Stimulated activated CD4-positive, alpha-beta T cell treated with anti-CD3 and anti-CD28 coated beads, Interleukin-12 subunit alpha, Interleukin-12 subunit beta, amount 100 ng/mL, for 48 hours (primary cell): ENCODE measurements at regions not wholly inside any gene's neighbourhood (a gene's known extent, or its start where the extent isn't known, plus 50 kb on each side); places are given as distances from the start of the nearest gene placed in this dataset.

ENCODE experiments used
- DNase-seq, 3 donors: peaks; one replicate each; pipeline ENCODE4 v3.0.0-alpha.2; 2020; ENCODE audit warnings: low read depth in 2 of 3, low spot score in 1 of 3

GRCh38 chr20:6954219-6954618 lies 186.7 kb downstream of the BMP2 start:
- DNase-seq: no peak

- DNase-seq: no peak
Observed at GRCh38 chr20:6956056-6956455, 188.6 kb downstream of the BMP2 start.

GRCh38 chr20:6956574-6956973 lies 189.1 kb downstream of the BMP2 start:
- no peak for DNase-seq

- no peak for DNase-seq
Observed at GRCh38 chr20:6959900-6960312, 192.4 kb downstream of the BMP2 start.

- DNase-seq: no peak
Observed at GRCh38 chr20:6966721-6967120, 199.2 kb downstream of the BMP2 start.

- no peak for DNase-seq
Observed at GRCh38 chr20:6974838-6975237, 207.4 kb downstream of the BMP2 start.

GRCh38 chr20:6975311-6975710 lies 207.8 kb downstream of the BMP2 start:
- no peak for DNase-seq

- no peak for DNase-seq
Observed at GRCh38 chr20:6976106-6976900, 208.8 kb downstream of the BMP2 start.

GRCh38 chr20:6979621-6980020 lies 212.1 kb downstream of the BMP2 start:
- DNase-seq: no peak

- no peak for DNase-seq
Observed at GRCh38 chr20:6993011-6993410, 225.5 kb downstream of the BMP2 start.

- DNase-seq: no peak
Observed at GRCh38 chr20:6993511-6993910, 226.0 kb downstream of the BMP2 start.

- DNase-seq: no peak
Observed at GRCh38 chr20:6994452-6994851, 227.0 kb downstream of the BMP2 start.

- DNase-seq: no peak
Observed at GRCh38 chr20:6998909-6999308, 231.4 kb downstream of the BMP2 start.

GRCh38 chr20:6999381-6999780 lies 231.9 kb downstream of the BMP2 start:
- no peak for DNase-seq

- no peak for DNase-seq
Observed at GRCh38 chr20:7003598-7003997, 236.1 kb downstream of the BMP2 start.

- no peak for DNase-seq
Observed at GRCh38 chr20:7004801-7005200, 237.3 kb downstream of the BMP2 start.

- DNase-seq: no peak
Observed at GRCh38 chr20:7010527-7010926, 243.0 kb downstream of the BMP2 start.

- DNase-seq: no peak
Observed at GRCh38 chr20:7015257-7015656, 247.8 kb downstream of the BMP2 start.

GRCh38 chr20:7022597-7022996 lies 255.1 kb downstream of the BMP2 start:
- DNase-seq: no peak

- no peak for DNase-seq
Observed at GRCh38 chr20:7025635-7026034, 258.1 kb downstream of the BMP2 start.

GRCh38 chr20:7029019-7029418 lies 261.5 kb downstream of the BMP2 start:
- DNase-seq: no peak

GRCh38 chr20:7031222-7031621 lies 263.7 kb downstream of the BMP2 start:
- no peak for DNase-seq

GRCh38 chr20:7038029-7038428 lies 270.5 kb downstream of the BMP2 start:
- DNase-seq: no peak
